HG03097 (cell line): ENCODE measurements at regions not wholly inside any gene's neighbourhood (a gene's known extent, or its start where the extent isn't known, plus 50 kb on each side); places are given as distances from the start of the nearest gene placed in this dataset.

Experiments
- ATAC-seq: cut with Tn5 transposase; IDR thresholded peaks from one replicate; pipeline ENCODE4 v1.9.1; 2021; ENCODE audit not compliant: unreplicated experiment, low FRiP score

DNA sequence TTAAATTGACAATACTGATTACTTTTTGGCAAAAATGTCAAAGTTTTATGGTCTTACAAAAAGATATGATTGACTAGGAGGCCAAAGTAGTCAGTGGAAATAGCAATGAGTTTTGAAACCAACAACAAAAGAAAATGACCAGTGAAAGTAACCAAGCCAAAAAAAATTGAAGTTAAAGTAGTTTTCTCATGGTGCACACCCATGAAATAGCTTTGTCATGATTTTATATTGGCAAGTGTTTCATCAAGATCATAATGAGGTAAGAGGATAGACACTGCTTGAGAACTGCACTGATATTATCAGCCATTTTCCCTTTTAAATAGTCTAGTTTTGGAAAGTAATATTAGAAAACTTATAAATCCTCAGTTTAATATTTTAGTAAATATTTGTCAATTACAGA lies 206.2 kb upstream of the ADAMTS5 start:
- ATAC-seq, result no peak

DNA sequence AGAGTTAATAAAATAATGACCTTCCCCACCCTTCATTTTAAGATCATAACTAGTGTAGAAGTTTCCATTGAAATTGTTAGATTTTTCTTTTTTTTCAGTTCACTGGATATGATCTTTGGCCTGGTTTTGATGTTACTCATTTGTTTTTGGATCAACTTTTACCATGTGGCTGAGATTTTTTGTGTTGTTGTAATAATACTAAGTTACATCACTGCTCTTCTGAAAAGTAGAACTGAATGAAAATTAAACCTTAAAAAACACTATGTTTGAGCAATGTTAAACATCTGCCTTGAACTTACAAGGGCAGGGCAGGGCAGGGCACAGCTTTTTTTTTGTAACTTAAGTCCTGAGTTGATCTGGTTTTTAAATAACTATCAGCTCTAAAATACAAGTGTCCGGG lies 204.8 kb upstream of the ADAMTS5 start:
- no peak for ATAC-seq

DNA sequence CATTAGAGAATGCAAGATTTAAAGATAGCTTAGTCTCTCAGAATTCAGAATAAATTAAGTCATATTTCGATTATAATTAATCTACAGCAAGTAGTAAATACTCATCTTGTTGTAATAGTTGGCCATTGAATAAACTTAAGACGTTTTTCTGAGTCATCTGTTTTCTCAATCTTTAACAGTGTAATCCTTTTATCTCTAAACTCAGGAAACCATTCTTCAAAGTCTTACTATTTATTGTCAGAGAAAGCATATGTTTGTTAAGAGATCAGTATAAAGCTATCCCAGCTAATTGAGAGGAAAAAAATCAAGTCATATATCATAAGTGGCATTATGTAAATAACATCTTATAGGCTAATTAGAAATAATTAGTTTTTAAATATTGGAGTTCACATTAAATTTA lies 201.2 kb upstream of the ADAMTS5 start:
- ATAC-seq, result no peak

DNA sequence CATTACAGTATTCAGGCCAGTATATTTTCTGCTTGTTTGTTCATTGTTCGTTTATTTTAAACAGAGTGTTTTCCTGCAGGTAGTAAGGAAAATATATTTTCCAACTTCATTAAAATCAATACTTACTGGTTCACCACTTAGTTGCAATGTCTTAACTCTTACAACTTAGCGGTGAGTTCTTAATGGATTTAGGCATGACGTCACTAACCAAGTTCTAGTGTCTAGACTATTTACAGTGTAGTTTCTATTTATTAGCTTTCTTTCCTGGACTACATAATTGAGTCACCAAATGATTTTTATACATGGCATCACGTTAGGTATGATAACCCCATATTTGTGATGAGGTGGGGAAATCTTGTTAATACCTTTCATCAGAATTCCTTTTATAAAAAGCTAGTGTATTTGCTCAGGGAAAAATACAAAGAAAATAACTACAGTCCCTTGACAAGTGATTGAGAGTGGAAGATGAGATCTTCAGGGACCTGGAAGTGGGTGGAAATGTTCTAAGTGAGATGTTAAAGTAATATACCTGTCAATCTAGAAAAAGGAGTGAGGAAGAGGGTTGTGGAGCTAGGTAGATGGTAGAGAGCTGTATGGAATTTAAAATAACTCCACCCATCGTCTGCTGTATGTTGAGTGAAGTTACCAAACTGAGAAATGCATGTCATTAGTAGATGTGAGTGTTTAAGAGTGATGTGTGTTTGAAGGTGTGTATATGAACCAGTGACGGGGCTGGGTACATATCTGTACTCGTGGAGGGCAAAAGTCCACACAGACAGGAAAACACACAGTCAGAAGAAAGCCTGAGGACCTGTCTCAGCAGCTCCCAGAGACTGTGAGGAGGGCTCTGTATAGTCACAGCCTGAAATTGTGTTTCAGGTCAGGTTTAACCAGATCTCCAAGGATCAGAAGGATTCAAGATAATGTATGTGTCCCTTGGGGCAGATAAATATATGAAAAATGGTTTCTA lies 197.6 kb upstream of the ADAMTS5 start:
- no peak for ATAC-seq

DNA sequence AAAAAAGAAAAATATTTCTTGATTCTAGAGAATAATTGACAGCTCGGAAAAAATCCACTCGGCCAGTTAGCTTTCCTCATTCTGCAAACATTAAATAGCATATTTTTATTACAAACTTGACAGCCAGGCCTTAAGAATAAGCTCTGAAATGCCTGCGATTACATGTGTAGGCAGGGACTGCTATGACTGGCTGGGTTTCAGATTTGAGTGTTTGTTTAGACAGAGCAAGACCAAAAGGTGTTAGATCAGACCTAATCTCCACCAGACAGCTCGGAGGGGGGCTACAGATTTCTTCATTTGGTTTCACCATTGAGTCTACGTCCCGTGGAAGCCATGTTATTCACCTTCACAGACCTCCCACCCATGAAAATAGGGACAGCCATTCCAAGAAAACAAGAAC lies 192.1 kb upstream of the ADAMTS5 start:
- no peak for ATAC-seq

DNA sequence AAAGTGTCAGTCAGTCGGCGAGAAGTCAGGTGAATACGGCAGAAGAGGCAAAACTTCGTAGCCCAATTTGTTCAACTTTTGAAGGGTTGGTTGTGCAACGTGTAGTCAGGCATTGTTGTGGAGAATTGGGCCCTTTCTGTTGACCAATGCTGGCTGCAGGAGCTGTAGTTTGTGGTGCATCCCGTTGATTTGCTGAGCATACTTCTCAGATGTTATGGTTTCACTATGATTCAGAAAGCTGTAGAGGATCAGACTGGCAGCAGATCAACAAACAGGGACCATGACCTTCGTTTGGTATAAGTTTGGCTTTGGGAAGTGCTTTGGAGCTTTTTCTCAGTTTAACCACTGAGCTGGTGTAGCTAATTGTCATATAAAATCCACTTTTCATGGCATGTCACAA lies 190.2 kb upstream of the ADAMTS5 start:
- ATAC-seq, result no peak

DNA sequence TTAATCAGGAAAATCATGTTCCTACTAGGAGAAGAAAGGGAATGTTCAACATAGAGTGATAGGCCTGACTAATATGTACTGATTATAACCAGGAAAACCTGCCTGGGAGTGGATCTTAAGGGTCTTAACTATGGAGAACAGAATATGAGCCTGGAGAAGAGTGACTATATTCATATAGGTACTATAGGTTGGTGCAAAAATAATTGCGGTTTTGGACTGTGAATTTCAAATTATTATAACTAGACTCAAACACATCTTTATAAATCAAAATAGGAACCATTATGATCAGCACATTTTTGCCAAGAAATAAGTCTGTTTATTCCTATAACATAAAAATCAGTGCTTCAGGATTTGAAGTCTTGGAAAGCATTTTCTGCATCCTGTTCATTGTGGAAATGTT lies 189.8 kb upstream of the ADAMTS5 start:
- no peak for ATAC-seq

DNA sequence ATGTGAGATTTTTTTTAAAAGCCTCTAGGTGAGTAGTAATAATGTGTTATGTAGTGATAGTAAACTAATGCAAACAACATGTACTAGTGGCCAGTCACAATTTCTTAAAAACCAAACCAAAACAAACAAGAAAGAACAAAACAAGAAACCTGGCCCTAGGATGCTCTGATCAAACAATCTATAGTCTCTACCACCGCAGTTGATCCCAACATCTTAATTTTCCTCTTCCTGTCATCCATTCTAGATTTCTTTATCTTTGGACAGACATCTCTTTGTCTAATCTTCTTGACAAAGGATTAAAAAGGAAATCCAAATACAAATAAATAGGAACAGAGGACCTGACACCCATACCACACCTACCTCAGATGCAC lies 188.2 kb upstream of the ADAMTS5 start:
- no peak for ATAC-seq

DNA sequence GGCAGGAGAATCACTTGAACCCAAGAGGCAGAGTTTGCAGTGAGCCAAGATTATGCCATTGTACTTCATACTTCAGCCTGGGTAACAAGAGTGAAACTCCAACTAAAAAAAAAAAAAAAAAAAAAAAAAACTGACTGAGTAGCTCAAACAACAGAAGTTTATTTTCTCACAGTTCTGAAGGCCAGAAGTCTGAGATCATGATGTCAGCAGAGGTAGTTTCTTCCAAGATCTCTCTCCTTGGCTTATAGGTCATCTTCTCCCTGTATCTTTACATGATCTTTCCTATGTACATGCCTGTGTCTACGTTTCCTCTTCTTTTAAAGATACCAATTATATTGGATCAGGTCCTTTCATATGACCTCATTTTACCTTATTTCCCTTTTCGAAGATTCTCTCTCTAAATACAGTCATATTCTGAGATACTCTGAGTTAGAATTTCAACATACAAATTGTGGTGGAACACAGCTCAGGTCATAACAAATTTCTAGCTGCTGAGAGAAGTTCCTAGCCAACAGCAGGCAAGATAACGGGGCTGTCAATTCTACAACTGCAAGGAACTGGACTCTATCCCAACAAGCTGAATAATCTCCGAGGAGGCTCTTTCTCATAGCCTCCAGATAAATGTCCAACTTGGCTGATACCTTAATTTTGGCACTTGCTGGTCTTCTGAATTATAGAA lies 187.7 kb upstream of the ADAMTS5 start:
- ATAC-seq, result no peak

- ATAC-seq, result no peak
Observed at GRCh38 chr21:27152996-27153395, 186.1 kb upstream of the ADAMTS5 start.

GRCh38 chr21:27149034-27149433 lies 182.1 kb upstream of the ADAMTS5 start:
- ATAC-seq, result no peak

DNA sequence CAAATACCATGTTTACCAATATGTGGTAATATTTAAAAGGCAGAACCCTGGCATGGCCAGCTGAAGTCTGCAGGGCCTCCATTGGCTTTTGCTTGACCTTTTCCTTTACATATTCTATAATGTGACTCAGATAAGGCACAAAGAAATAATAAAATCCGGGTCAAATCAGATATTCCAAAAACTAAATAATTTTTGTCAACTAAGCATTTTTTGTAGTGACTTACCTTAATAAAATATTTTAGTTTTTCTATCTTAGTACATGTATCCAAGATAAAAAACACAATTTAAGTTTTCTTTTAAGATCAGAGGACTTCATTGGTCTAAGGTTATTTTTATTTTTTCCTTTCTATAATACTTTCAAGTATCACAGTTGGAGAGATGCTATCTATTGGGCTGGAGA lies 179.4 kb upstream of the ADAMTS5 start:
- no peak for ATAC-seq

DNA sequence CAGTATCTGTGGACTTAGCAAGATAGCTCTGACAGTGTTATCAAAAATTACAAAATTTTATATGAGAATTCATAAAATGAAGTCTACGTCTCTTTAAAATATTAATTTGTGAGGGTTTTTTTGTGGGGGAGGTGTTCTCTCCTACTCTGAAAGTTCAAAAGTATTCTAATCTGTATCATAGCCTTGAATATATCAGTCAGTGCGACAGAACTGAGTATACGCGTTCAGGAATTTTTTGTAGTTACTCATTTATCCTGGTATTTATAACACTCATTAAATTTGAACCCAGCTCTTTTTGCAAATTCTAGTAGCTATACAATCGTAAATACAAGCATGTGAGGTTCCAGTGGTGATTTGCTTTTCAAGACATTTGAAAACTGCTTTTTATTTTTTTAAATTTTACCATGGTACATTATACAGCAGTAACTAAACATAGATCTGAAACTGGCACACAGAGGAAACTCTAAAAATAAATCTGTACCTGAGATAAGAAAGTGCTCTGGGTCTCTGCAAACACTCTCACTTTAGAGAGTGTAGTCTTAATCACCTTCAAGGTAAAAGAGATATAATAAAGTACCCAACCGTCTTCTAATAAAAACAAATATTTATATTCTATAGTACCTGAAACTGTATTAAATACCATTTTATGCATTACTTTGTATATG lies 178.4 kb upstream of the ADAMTS5 start:
- ATAC-seq, result no peak

- ATAC-seq, result no peak
Observed at GRCh38 chr21:27143476-27143875, 176.6 kb upstream of the ADAMTS5 start.

- ATAC-seq, result no peak
Observed at GRCh38 chr21:27139526-27139925, 172.6 kb upstream of the ADAMTS5 start.

DNA sequence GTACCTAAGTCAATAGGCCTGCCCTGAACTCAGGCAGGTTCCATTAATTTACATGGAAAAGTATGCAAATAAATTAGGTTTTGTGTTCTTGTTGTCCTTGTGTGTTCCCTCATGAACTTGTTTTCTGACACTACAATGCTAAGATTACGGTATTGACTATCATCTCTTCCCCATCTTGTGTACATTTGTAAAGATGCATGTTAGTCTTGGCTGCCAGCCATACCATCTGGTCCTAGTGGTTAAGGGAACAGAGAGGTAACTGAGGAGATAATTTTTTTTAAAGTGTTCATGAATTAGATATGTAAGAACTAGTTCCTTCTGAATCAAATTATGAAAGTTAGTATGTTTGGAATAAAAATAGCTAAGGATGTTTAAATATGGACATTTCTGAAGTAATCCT lies 167.6 kb upstream of the ADAMTS5 start:
- no peak for ATAC-seq

DNA sequence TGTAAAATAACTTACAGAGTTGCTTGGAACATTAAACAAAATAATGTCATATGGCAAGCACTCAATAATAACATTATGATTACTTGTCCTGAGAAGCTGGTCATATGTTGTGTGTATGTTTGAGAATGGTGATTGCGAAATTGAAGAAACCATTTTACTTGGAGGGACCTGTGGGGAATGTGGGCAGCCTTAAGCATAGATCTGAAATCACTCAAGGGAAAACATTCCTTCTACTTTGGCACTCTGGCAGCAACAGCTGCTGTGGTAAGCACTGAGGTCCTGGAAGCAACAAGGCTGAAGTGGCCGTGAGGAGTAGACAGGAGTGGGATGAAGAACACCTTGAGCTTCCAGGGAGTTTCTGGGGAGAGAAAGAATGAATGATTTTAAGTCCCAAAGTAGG lies 165.4 kb upstream of the ADAMTS5 start:
- no peak for ATAC-seq

DNA sequence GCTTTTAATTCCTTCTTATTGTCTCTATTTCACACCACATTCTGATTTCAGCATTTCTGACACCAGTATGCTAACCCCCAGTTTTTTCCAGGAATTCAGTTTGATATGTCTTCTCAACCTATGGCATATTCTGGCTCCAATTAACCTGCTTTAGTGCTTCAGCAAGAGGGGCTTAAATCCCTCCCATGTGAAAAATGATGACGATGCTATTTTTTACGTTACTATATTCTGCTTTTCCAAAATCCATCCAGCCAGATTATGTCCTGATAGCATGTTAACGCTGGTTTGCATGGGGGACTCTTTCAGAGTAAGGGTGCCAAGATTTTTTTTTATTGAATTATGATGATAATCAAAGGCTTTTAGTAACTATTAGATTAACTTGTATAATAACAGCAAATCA lies 163.3 kb upstream of the ADAMTS5 start:
- no peak for ATAC-seq

- no peak for ATAC-seq
Observed at GRCh38 chr21:27129694-27130093, 162.8 kb upstream of the ADAMTS5 start.

GRCh38 chr21:27129215-27129614 lies 162.3 kb upstream of the ADAMTS5 start:
- ATAC-seq, result no peak

GRCh38 chr21:27126140-27126539 lies 159.3 kb upstream of the ADAMTS5 start:
- no peak for ATAC-seq

DNA sequence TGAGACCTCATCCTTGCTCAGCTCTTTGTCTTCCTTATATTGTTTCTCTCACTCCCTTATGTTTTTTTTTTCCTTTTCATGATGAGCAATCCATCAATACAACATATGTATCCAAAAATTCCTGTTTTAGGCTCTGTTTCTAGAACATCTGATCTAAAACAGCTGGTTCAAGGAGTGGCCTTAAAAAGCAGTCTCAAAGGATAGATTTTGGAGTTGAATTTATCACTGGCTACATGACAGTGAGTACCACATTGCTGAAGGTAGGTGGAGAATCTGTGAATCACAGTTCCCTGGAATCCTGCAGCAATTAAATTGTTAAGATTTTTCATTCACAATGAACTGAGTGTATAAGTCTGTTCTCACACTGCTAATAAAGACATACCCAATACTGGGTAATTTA lies 155.8 kb upstream of the ADAMTS5 start:
- no peak for ATAC-seq
